ACC112 (cell line): ENCODE measurements at regions not wholly inside any gene's neighbourhood (a gene's known extent, or its start where the extent isn't known, plus 50 kb on each side); places are given as distances from the start of the nearest gene placed in this dataset.
"Not testable (repeated sequence)": the region's sequence is repeated elsewhere in the genome, so short reads cannot be mapped to it uniquely, and the experiment has no call there.

Experiments
- H2AFZ ChIP-seq: fragments of 200-600 bp; sonication (generic); one replicate; pipeline ENCODE4 v1.6.0; 2017; ENCODE audit warnings: antibody characterized with exemption, low read length; ENCODE audit not compliant: unreplicated experiment
- H3K27ac ChIP-seq: fragments of 200-600 bp; sonication (generic); 2 replicates; pipeline ENCODE4 v1.5.1; 2014; ENCODE audit warnings: low read depth, mild to moderate bottlenecking, antibody characterized with exemption, low read length, moderate library complexity
- H3K27me3 ChIP-seq: fragments of 200-600 bp; sonication (generic); 2 replicates; pipeline ENCODE4 v1.6.1; 2014; ENCODE audit warnings: mild to moderate bottlenecking, antibody characterized with exemption, low read length, moderate library complexity, mixed read lengths; ENCODE audit not compliant: insufficient read depth
- H3K36me3 ChIP-seq: fragments of 200-600 bp; sonication (generic); 2 replicates; pipeline ENCODE4 v1.6.1; 2016; ENCODE audit warnings: mild to moderate bottlenecking, antibody characterized with exemption, low read length, moderate library complexity, mixed read lengths; ENCODE audit not compliant: insufficient read depth
- H3K4me1 ChIP-seq: fragments of 200-600 bp; sonication (generic); one replicate; pipeline ENCODE4 v1.6.1; 2016; ENCODE audit warnings: low read length, mixed read lengths; ENCODE audit not compliant: insufficient read depth, unreplicated experiment, control insufficient read depth
- H3K4me3 ChIP-seq: fragments of 200-600 bp; sonication (generic); 2 replicates; pipeline ENCODE4 v1.5.1; 2014; ENCODE audit warnings: mild to moderate bottlenecking, low read depth, low read length
- H3K79me2 ChIP-seq: fragments of 200-600 bp; sonication (generic); one replicate; pipeline ENCODE4 v1.6.0; 2016; ENCODE audit warnings: low read length; ENCODE audit not compliant: control insufficient read depth, unreplicated experiment, insufficient read depth

DNA sequence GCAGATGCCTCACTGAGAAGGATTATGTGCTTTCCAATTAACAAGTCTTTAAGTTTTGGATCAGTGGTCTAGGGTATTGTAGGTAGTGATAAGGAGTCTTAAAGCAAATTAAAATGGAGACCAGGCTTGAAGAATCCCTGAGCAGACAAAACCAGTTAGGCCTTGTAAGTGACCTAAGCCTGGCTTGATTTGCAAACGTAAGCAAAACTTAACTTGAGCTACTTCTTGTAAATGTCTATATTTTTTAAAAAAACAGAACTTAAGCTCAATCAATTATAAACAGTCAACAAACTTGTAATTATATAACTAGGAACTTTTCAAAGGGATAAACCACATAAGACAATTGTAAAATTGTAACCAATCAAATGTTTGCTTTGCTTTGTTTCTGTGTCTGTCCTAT, 72.7 kb upstream of the NALF2 start:
- Histone ChIP-seq H3K4me3 (no peak overlapping the region), H2AFZ (no peak overlapping the region), H3K27ac (no peak overlapping the region), H3K36me3 (no peaks in the 10 kb centered on the region), H3K27me3 (peaks cover 16% of the 10 kb centered on the region), H3K79me2 (no peaks in the 10 kb centered on the region), H3K4me1 (no peaks in the 10 kb centered on the region)

DNA sequence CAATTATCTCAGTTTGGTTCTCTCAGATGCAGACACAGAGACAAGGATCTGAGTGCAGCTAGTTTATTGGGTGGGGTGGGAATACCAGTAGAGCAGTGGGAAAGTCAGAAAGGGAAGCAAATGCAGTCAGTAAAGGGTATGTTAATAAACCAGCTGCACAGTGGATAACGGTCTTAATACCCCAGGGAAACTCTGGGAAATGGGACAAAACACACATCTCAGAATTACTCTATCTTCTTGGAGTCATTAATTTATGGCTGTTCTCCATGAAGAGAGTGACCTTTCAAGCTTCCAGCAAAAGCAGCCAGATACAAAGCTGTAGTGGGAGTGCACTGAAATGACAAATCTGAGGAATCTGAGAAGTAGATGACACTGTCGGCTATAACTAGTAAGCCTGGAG, 73.3 kb upstream of the NALF2 start:
- H2AFZ ChIP-seq, result no peak overlapping the region
- H3K4me3 ChIP-seq, result no peak overlapping the region
- H3K27ac ChIP-seq, result no peak overlapping the region
- H3K79me2 ChIP-seq, result no peaks in the 10 kb centered on the region
- no peaks in the 10 kb centered on the region for H3K36me3 ChIP-seq
- H3K27me3 ChIP-seq, result peaks cover 16% of the 10 kb centered on the region
- no peaks in the 10 kb centered on the region for H3K4me1 ChIP-seq

DNA sequence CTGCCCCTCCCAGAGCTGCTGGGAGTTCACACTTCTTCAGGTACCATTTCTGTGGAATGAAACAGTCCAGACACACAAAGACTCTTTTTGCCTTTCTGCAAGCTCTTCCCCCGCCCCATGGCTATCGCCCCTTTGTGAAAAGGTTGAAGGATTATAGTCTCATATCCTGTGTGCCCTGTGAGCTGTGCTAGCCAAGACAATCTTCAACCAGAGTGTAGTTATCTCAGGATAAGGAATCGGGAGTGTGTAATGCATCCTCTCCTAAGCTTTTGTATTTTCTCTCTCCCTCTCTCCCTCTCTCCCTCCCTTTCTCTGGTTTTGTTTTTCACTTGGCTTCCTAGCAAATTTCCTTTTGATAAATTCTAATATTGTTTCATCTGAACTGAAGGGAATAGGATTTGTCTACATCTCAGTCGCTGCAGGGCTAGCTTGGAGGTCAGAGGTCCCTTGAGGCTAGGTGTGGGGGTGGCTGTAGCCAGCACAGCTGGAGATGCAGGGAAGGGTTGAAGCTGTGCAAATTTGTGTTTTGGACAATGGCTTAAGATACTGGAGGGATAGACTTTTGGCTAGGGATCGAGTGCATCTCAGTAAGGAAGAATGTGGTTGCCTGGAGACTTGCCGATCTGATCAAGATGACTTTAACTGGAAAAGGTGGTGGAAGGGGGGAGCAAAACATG, 74.6 kb upstream of the NALF2 start:
- H3K27me3 ChIP-seq, result peaks cover 16% of the 10 kb centered on the region
- no peak overlapping the region for H3K27ac ChIP-seq
- H3K4me3 ChIP-seq, result no peak overlapping the region
- no peaks in the 10 kb centered on the region for H3K36me3 ChIP-seq
- no peak overlapping the region for H2AFZ ChIP-seq
- H3K79me2 ChIP-seq, result no peaks in the 10 kb centered on the region
- no peaks in the 10 kb centered on the region for H3K4me1 ChIP-seq

DNA sequence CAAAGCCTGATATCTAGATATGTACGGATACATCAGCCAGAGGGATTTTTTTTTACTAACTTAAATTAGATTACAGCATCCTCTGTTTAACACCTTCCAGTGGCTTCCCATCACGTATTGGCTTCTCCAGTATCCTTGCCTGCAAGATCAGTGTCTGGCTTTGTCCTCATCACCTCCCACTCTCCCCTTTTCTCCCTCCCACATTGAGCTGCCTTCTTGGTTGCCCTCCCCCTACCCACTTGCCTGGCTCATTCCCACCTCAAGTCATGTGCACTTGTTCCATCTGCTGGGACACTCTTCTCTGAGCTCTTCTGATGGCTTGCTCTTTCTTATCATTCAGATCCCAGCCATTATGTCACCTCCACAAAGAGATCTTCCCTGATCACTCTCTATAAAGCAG, 75.9 kb upstream of the NALF2 start:
- H3K79me2 ChIP-seq, result no peaks in the 10 kb centered on the region
- H3K36me3 ChIP-seq, result no peaks in the 10 kb centered on the region
- H3K27me3 ChIP-seq, result peaks cover 16% of the 10 kb centered on the region
- H3K4me3 ChIP-seq, result no peak overlapping the region
- H2AFZ ChIP-seq, result no peak overlapping the region
- no peak overlapping the region for H3K27ac ChIP-seq
- no peaks in the 10 kb centered on the region for H3K4me1 ChIP-seq

DNA sequence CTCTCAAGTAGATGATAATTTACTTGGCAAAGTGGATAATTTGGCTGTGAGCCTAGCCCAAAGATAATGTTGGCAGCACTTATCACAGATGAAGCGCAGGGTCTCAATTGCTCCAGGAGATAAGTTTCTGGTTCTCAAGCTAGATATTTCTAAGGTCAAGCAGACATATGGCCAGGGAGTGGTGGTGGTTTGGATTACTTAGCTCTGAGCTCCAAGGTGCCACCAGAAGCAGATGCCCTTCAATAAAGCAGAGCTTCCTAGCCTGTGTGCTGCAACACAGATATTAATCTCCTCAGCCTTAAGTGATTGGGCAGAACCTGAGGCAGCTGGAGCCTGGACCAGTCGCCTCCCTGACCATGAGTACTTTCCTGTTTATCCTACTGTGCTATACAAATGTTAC, 79.2 kb upstream of the NALF2 start:
- Histone ChIP-seq H3K27ac (no peak overlapping the region), H3K4me1 (no peaks in the 10 kb centered on the region), H3K79me2 (no peaks in the 10 kb centered on the region), H2AFZ (no peak overlapping the region), H3K27me3 (peaks cover 10% of the 10 kb centered on the region; the same call in 1 of the 2 replicates), H3K4me3 (no peak overlapping the region), H3K36me3 (no peaks in the 10 kb centered on the region)

DNA sequence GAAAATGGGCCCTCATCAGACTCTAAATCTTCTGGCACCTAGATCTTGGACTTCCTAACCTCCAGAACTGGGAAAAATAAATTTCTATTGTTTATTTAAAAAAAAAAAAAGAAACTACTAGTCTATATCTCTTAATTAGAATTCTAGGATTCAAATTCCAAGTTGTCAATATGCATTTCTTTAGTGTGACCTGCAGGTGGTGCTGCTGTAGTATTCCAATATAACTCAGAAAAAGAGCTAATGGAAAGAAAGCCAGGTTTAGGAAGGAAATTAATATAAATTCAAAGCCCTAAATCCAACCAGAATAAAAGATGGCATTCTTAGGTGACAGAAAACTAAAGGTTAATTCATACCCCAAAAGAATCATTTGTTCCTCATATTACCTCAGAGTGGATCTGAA, 80.0 kb upstream of the NALF2 start:
- 0 out of 2 replicates have a peak, but pooled peaks cover 5% of the 10 kb centered on the region for H3K27me3 ChIP-seq

DNA sequence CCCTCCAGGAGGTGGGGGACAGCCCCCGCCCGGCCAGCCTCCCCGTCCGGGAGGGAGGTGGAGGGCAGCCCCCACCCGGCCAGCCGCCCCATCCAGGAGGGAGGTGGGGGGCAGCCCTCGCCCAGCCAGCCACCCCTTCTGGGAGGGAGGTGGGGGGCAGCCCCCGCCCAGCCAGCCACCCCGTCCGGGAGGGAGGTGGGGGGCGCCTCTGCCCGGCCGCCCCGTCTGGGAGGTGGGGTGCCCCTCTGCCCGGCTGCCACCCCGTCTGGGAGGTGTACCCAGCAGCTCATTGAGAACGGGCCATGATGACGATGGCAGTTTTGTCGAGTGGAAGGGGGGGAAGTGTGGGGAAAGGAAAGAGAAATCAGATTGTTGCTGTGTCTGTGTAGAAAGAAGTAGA, 81.9 kb upstream of the NALF2 start:
- not testable (repeated sequence) for H3K27ac ChIP-seq, H3K4me3 ChIP-seq, H3K4me1 ChIP-seq, H2AFZ ChIP-seq, H3K27me3 ChIP-seq, H3K36me3 ChIP-seq, H3K79me2 ChIP-seq

More for the DNA sequence above, 80.0 kb upstream of the NALF2 start:
- no peak overlapping the region for H3K27ac ChIP-seq
- no peak overlapping the region for H2AFZ ChIP-seq
- H3K79me2 ChIP-seq, result no peaks in the 10 kb centered on the region
- no peaks in the 10 kb centered on the region for H3K4me1 ChIP-seq
- no peak overlapping the region for H3K4me3 ChIP-seq
- no peaks in the 10 kb centered on the region for H3K36me3 ChIP-seq

DNA sequence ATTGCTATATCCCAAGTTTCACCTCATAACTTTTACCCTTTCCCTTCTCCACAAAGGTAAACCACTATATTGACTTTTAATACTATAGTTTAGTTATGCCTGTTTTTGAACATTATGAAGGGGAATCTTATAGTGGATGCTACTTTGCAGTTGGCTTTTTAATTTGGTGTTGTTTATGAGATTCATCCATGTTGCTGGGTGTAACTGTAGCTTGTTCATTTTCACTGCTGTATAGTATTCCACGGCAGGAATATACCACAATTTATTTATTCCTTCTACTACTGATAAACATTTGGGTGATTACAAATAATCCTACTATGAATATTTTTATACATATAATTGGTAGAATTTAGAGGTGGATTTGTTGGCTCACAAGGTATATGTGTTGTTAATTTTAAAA, 88.4 kb upstream of the NALF2 start:
- no peak overlapping the region for H3K4me3 ChIP-seq

DNA sequence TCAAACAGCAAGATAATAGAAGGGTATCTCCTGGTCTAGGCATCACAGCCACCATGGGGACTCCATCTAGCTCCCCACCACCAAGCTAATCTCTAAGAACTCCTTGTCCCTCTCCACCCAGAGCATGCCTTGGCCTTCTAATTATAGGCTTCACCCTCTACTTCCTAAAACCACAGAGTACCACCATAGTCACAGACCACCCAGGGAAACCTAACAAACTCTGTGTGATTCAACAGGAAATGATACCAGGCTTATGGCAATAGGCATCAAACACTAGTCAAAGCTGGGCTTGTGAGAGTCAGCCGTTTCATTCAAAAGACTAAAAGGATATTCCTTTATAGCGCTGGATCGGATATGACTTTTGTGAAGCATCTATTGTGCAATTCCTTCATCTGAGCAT, 91.5 kb upstream of the NALF2 start:
- Histone ChIP-seq H3K27me3 (no peaks in the 10 kb centered on the region), H3K36me3 (no peaks in the 10 kb centered on the region), H3K4me1 (no peaks in the 10 kb centered on the region), H3K4me3 (no peak overlapping the region), H3K27ac (no peak overlapping the region), H3K79me2 (no peaks in the 10 kb centered on the region), H2AFZ (no peak overlapping the region)

More for the DNA sequence above, 88.4 kb upstream of the NALF2 start:
- Histone ChIP-seq H3K27me3 (no peaks in the 10 kb centered on the region), H3K4me1 (no peaks in the 10 kb centered on the region), H3K27ac (no peak overlapping the region), H3K36me3 (no peaks in the 10 kb centered on the region), H2AFZ (no peak overlapping the region), H3K79me2 (no peaks in the 10 kb centered on the region)

DNA sequence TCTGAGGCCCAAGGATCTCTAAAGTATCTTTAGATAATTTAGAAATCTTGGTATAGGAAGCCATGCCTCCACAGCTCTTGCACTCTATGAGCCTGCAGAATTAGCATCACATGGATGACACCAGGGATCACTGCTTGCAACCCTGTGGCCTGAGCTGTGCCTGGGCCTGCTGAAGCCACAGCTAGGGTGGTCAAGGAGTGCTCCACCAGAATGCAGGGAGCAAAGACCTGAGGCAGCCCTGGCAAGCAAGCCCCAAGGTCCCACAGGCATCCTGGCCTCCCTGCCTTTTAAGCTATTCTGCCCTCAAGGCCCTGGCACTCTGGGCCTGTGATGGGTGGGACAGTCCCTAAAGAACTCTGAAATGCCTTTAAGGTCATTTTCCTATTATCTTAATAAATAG, 105.2 kb upstream of the NALF2 start:
- Histone ChIP-seq H3K27me3 (no peaks in the 10 kb centered on the region), H3K36me3 (no peaks in the 10 kb centered on the region), H3K4me3 (no peak overlapping the region), H3K27ac (no peak overlapping the region), H3K79me2 (no peaks in the 10 kb centered on the region), H3K4me1 (no peaks in the 10 kb centered on the region), H2AFZ (no peak overlapping the region)

DNA sequence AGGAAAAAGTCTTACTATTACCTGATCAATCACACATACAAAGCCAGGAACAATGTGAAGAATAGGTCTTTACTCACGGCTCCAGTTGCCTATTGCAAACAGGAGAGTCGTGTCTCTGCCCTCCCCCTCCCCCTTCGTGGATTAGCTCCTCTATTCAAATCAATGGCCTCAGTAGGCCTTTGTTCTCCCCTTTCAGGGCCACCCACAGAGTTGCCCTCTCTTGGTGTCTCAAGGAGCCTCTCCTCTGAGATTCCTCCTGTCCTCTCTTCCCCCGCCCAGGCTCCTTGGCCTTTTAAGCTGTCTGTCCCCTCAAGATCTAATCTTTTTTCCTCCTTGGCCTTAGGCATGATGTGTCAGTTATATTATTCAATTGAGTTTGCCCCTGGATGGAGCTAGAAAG, 107.2 kb upstream of the NALF2 start:
- no peaks in the 10 kb centered on the region for H3K27me3 ChIP-seq
- no peaks in the 10 kb centered on the region for H3K79me2 ChIP-seq
- H3K4me1 ChIP-seq, result no peaks in the 10 kb centered on the region
- H3K4me3 ChIP-seq, result no peak overlapping the region
- H3K27ac ChIP-seq, result no peak overlapping the region
- no peaks in the 10 kb centered on the region for H3K36me3 ChIP-seq
- no peak overlapping the region for H2AFZ ChIP-seq
